Cardiac septum (tissue), 1 donor: ENCODE measurements at regions not wholly inside any gene's neighbourhood (a gene's known extent, or its start where the extent isn't known, plus 50 kb on each side); places are given as distances from the start of the nearest gene placed in this dataset.

Experiments
- DNase-seq: peaks from one replicate; pipeline ENCODE4 v3.0.0-alpha.2; 2020; ENCODE audit warnings: low spot score
- intact Hi-C: fragments of 100-400 bp; cut with DNase I; formaldehyde crosslinking; loops from one replicate; pipeline ENCODE4 v1.14.0; 2022
- donor health status: DM: no; HTN: no; CAD: no.

- intact Hi-C loops = no loop called here
- no peak for DNase-seq
Measured at GRCh38 chr20:17003170-17003870, 223.5 kb upstream of the PCSK2 start.

GRCh38 chr20:17010181-17010580 lies 216.7 kb upstream of the PCSK2 start:
- DNase-seq = no peak

GRCh38 chr20:17012546-17013226 lies 214.2 kb upstream of the PCSK2 start:
- intact Hi-C loops = no loop called here
- no peak for DNase-seq

More at GRCh38 chr20:17010181-17010580, 216.7 kb upstream of the PCSK2 start:
- intact Hi-C loops = no loop called here

GRCh38 chr20:17014217-17014616 lies 212.6 kb upstream of the PCSK2 start:
- intact Hi-C loops = no loop called here
- DNase-seq = no peak

GRCh38 chr20:17014756-17015366 lies 212.0 kb upstream of the PCSK2 start:
- no peak for DNase-seq

GRCh38 chr20:17017232-17017631 lies 209.6 kb upstream of the PCSK2 start:
- no peak for DNase-seq
- intact Hi-C loops = no loop called here

More at GRCh38 chr20:17014756-17015366, 212.0 kb upstream of the PCSK2 start:
- intact Hi-C loops = no loop called here

- intact Hi-C loops = no loop called here
- DNase-seq = no peak
Measured at GRCh38 chr20:17021481-17021880, 205.4 kb upstream of the PCSK2 start.

- intact Hi-C loops = no loop called here
- no peak for DNase-seq
Measured at GRCh38 chr20:17023036-17023435, 203.8 kb upstream of the PCSK2 start.

- intact Hi-C loops = no loop called here
- no peak for DNase-seq
Measured at GRCh38 chr20:17023806-17024205, 203.0 kb upstream of the PCSK2 start.

GRCh38 chr20:17024513-17025119 lies 202.2 kb upstream of the PCSK2 start:
- intact Hi-C loops = no loop called here
- DNase-seq = no peak

GRCh38 chr20:17026346-17026745 lies 200.5 kb upstream of the PCSK2 start:
- intact Hi-C loops = no loop called here
- no peak for DNase-seq

GRCh38 chr20:17029698-17030097 lies 197.1 kb upstream of the PCSK2 start:
- intact Hi-C loops = no loop called here
- DNase-seq = no peak

GRCh38 chr20:17036541-17036940 lies 190.3 kb upstream of the PCSK2 start:
- DNase-seq = no peak
- intact Hi-C loops = no loop called here

GRCh38 chr20:17042122-17042521 lies 184.7 kb upstream of the PCSK2 start:
- intact Hi-C loops = no loop called here
- no peak for DNase-seq

- DNase-seq = no peak
- intact Hi-C loops = no loop called here
Measured at GRCh38 chr20:17043323-17043722, 183.5 kb upstream of the PCSK2 start.

- DNase-seq = no peak
- intact Hi-C loops = no loop called here
Measured at GRCh38 chr20:17044891-17045290, 181.9 kb upstream of the PCSK2 start.

GRCh38 chr20:17059465-17059864 lies 167.4 kb upstream of the PCSK2 start:
- intact Hi-C loops = no loop called here
- DNase-seq = no peak

- intact Hi-C loops = no loop called here
- no peak for DNase-seq
Measured at GRCh38 chr20:17061715-17062114, 165.1 kb upstream of the PCSK2 start.

GRCh38 chr20:17062712-17063111 lies 164.1 kb upstream of the PCSK2 start:
- no peak for DNase-seq
- intact Hi-C loops = no loop called here

GRCh38 chr20:17066902-17067301 lies 159.9 kb upstream of the PCSK2 start:
- intact Hi-C loops = no loop called here
- no peak for DNase-seq
